ENCODE measurements at regions not wholly inside any gene's neighbourhood (a gene's known extent, or its start where the extent isn't known, plus 50 kb on each side); places are given as distances from the start of the nearest gene placed in this dataset.

DNA sequence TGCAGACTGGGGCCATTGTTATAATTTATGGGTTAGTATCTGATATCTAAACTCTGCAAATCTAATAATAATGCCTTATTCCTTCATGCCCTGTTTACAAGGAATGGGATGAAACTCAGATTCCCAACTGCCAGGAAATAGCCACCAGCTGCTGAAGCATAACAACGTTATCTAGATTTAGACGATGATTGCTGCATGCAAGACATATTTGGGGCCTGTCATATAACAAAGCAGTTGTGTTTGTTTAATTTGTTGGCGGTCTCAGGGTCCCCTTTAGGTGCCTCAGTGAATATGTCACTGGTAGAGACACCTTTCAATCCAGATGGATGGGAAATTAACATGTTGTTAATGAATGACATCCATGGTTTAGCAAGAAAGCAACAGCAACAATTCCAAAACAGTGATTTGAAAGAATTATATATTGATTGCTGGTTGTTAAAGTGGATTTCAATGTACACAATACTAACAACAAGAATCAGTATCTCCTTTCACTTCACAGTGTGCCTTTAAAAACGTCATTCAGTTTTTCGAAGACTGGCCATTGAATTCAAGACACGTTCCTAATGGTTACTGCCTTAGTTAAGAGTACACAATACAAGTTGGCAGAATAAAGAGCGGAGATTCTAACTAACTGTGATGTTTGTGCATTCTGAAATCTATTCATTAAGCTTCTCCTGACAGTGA lies 860.6 kb upstream of the CELF2 start:
- ChIA-PET CTCF (no interaction called here), POLR2A (ENCODE audit: low non-redundant PET) (no interaction called here)
- no peak for DNase-seq (ENCODE audit: low spot score)
- H3K27ac ChIP-seq, result no peak overlapping the region
- TF ChIP-seq, protein P1, sequence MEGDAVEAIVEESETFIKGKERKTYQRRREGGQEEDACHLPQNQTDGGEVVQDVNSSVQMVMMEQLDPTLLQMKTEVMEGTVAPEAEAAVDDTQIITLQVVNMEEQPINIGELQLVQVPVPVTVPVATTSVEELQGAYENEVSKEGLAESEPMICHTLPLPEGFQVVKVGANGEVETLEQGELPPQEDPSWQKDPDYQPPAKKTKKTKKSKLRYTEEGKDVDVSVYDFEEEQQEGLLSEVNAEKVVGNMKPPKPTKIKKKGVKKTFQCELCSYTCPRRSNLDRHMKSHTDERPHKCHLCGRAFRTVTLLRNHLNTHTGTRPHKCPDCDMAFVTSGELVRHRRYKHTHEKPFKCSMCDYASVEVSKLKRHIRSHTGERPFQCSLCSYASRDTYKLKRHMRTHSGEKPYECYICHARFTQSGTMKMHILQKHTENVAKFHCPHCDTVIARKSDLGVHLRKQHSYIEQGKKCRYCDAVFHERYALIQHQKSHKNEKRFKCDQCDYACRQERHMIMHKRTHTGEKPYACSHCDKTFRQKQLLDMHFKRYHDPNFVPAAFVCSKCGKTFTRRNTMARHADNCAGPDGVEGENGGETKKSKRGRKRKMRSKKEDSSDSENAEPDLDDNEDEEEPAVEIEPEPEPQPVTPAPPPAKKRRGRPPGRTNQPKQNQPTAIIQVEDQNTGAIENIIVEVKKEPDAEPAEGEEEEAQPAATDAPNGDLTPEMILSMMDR (conservative IDR thresholded peaks at IDR 0.05; ENCODE audit: low read depth), result no peak

DNA sequence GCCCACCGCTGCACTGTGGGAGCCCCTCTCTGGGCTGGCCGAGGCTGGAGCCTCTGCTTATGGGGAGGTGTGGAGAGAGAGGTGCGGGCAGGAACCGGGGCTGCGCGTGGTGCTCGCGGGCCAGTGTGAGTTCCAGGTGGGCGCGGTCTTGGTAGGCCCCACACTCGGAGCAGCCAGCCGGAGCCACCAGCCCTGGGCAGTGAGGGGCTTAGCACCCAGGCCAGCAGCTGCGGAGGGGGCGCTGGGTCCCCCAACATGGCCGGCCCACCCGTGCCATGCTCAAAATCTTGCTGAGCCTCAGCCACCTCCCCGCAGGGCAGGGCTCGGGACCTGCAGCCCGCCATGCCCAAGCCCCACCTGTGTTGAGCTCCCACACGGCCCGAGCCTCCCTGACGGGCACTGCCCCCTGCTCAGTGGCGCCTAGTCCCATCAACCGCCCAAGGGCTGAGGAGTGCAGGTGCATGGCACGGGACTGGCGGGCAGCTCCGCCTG lies 856.8 kb upstream of the CELF2 start:
- ChIA-PET CTCF (interaction anchor here (0.6 kb wide), 1 partner anchor 1334 kb away, joined by 3 read pairs; no protein-coding TSS in a partner anchor), POLR2A (ENCODE audit: low non-redundant PET) (no interaction called here)
- DNase-seq (ENCODE audit: low spot score), result no peak
- no peak overlapping the region for H3K27ac ChIP-seq
- TF ChIP-seq, protein P1 (conservative IDR thresholded peaks at IDR 0.05; ENCODE audit: low read depth), result no peak

DNA sequence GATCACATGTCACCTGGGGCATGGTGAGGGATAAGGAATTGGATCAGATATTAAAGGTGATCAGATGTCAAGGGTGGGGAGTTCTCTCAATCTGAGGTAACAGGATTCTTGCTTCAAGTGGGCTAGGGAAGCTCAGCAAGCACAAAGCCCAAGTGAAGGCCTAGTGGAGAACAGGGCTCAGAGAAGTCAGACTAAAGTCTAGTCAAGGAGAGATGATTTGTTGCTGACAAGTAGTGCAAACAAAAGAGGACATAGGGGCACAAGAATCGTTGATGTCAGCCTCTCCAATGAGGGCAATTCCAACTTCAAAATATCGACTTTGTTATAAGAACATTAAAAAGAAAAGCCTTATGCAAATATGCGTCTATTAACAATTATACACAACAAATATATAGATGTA lies 852.8 kb upstream of the CELF2 start:
- no peak overlapping the region for H3K27ac ChIP-seq
- ChIA-PET POLR2A (ENCODE audit: low non-redundant PET) (no interaction called here), CTCF (no interaction called here)
- DNase-seq (ENCODE audit: low spot score), result no peak
- TF ChIP-seq, protein P1 (conservative IDR thresholded peaks at IDR 0.05; ENCODE audit: low read depth), result no peak

DNA sequence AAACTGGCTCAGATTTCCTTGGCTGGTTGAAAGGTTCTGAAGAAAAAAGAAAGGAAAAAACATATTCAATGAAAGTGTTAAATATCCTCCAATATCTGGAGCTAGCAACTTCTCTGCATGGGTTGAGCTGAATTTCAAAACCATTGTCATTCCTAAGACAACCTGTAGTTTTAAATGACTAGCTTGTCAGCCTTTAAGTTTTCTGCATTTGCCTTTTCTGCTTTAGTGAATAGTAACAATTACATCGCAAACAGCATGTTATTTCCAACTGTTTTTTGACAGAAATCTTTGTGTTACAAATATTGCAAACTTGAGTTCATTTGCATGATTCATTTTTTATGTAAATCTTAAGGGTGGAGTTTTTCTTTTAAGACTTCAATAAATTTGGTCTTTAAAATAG lies 852.3 kb upstream of the CELF2 start:
- ChIA-PET CTCF (interaction anchor here (0.7 kb wide), 1 partner anchor 16 kb away, joined by 4 read pairs; no protein-coding TSS in a partner anchor), POLR2A (ENCODE audit: low non-redundant PET) (no interaction called here)
- no peak overlapping the region for H3K27ac ChIP-seq
- no peak for DNase-seq (ENCODE audit: low spot score)
- TF ChIP-seq, protein P1 (conservative IDR thresholded peaks at IDR 0.05; ENCODE audit: low read depth), result no peak

DNA sequence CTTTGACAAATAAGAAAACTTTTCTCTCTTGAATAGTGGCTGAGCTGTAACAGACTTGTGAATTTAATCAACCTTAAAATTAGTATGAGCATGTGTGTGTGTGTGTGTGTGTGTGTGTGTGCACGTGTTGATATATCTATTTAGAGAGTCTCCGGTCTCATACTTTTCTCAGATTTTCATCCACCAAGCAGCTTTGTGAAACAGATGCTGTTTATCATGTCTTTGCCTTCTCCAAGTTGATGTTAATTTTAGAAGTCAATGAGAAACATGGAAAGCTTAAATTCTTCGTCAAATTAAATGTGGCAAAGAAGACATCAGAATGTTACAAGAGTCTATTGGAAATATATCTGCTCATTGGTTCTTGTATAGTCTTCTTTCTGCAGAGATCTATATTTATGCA lies 839.2 kb upstream of the CELF2 start:
- TF ChIP-seq, protein P1 (conservative IDR thresholded peaks at IDR 0.05; ENCODE audit: low read depth), result no peak
- POLR2A ChIA-PET (ENCODE audit: low non-redundant PET), result no interaction called here
- H3K27ac ChIP-seq, result no peak overlapping the region
- CTCF ChIA-PET, result interaction anchor here (0.6 kb wide), 1 partner anchor 91 kb away, joined by 4 read pairs; no protein-coding TSS in a partner anchor
- no peak for DNase-seq (ENCODE audit: low spot score)

DNA sequence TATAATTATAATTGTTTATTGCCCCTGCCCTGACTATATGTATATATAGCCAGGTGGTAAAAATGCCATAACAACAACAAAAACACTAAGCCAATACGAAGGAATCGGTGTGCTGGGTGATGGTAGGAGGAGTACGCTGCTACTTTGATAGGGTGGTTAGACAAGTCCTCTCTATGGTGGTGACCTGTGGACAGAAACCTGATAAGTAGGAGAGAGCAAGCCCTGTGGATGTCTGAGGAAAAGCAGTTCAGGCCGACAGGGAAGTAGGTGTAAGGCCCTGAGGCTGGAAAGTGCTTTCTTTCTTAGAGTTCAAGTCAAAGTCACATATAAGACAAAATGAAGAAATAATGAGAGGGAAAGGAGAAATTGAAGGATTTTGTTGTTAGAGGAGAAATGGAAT lies 823.8 kb upstream of the CELF2 start:
- no peak for DNase-seq (ENCODE audit: low spot score)
- ChIA-PET POLR2A (ENCODE audit: low non-redundant PET) (no interaction called here), CTCF (no interaction called here)
- no peak overlapping the region for H3K27ac ChIP-seq
- TF ChIP-seq, protein P1 (conservative IDR thresholded peaks at IDR 0.05; ENCODE audit: low read depth), result no peak

Measured in RWPE1 (cell line).